HFFc6 (cell line): ENCODE measurements at regions not wholly inside any gene's neighbourhood (a gene's known extent, or its start where the extent isn't known, plus 50 kb on each side); places are given as distances from the start of the nearest gene placed in this dataset.

Experiments
- DNase-seq: peaks from one replicate; pipeline ENCODE4 v3.0.0-alpha.2; 2018
- H3K27ac Mint-ChIP-seq: 2 replicates; pipeline ENCODE4 v1.8.0; 2020; ENCODE audit warnings: mild to moderate bottlenecking, mixed read lengths
- H3K27me3 Mint-ChIP-seq: 2 replicates; pipeline ENCODE4 v1.8.0; 2021; ENCODE audit warnings: mild to moderate bottlenecking, moderate library complexity, mixed read lengths; ENCODE audit not compliant: insufficient read depth
- H3K36me3 Mint-ChIP-seq: 2 replicates; pipeline ENCODE4 v1.8.0; 2021; ENCODE audit warnings: low read depth, mixed read lengths
- H3K4me1 Mint-ChIP-seq: 2 replicates; pipeline ENCODE4 v1.8.0; 2020; ENCODE audit warnings: low read depth, mixed read lengths
- H3K4me3 Mint-ChIP-seq: 2 replicates; pipeline ENCODE4 v1.8.0; 2020; ENCODE audit warnings: mild to moderate bottlenecking, moderate library complexity, mixed read lengths
- H3K9me3 Mint-ChIP-seq: 2 replicates; pipeline ENCODE4 v1.8.0; 2020; ENCODE audit warnings: mild to moderate bottlenecking, mixed read lengths
- TF ChIP-seq, protein P1 (sequence below): fragments of 200-600 bp; sonication (generic); IDR thresholded peaks from 2 replicates; pipeline ENCODE4 v1.5.0; 2021; ENCODE audit warnings: antibody characterized with exemption, mild to moderate bottlenecking

DNA sequence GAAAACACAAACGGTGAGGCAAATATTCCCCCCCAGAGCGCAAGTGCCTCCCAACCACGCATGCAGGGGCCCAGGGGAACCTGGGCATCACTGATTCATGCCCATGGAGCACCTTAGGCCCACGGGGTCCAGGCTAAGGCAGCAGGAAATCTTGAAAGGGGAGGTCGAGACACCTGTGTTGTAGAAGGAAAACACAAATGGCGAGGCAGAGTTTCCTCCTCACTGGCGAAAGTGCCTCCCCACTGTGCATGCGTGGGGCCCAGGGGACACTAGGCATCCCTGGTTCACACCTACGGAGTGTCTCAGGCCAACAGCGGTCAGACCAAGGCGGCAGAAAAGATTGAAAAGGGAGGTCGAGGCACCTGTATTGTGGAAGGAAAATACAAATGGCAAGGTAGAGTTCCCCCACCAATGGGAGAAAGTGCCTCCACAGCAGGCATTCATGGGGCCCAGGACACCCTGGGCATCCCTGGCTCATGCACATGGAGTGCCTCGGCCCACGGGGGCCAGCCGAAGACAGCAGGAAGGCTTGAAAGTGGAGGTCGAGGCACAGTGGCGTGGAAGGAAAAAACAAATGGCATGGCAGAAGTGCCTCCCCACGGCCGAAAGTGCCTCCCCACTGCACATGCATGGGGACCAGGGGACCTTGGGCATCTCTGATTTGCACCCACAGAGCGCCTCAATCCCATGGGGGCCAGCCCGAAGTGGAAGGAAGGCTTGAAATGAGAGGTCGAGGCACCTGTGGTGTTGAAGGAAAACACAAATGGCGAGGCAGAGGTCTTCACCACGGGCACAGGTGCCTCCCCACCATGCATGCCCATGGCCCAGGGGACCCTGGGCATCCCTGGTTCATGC lies 368.8 kb downstream of the ALG10 start:
- peaks cover 2% of the 10 kb centered on the region; the same call in 1 of the 2 replicates for H3K27me3 Mint-ChIP-seq
- TF ChIP-seq, protein P1, sequence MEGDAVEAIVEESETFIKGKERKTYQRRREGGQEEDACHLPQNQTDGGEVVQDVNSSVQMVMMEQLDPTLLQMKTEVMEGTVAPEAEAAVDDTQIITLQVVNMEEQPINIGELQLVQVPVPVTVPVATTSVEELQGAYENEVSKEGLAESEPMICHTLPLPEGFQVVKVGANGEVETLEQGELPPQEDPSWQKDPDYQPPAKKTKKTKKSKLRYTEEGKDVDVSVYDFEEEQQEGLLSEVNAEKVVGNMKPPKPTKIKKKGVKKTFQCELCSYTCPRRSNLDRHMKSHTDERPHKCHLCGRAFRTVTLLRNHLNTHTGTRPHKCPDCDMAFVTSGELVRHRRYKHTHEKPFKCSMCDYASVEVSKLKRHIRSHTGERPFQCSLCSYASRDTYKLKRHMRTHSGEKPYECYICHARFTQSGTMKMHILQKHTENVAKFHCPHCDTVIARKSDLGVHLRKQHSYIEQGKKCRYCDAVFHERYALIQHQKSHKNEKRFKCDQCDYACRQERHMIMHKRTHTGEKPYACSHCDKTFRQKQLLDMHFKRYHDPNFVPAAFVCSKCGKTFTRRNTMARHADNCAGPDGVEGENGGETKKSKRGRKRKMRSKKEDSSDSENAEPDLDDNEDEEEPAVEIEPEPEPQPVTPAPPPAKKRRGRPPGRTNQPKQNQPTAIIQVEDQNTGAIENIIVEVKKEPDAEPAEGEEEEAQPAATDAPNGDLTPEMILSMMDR, result no peak
- no peaks in the 10 kb centered on the region for H3K36me3 Mint-ChIP-seq

DNA sequence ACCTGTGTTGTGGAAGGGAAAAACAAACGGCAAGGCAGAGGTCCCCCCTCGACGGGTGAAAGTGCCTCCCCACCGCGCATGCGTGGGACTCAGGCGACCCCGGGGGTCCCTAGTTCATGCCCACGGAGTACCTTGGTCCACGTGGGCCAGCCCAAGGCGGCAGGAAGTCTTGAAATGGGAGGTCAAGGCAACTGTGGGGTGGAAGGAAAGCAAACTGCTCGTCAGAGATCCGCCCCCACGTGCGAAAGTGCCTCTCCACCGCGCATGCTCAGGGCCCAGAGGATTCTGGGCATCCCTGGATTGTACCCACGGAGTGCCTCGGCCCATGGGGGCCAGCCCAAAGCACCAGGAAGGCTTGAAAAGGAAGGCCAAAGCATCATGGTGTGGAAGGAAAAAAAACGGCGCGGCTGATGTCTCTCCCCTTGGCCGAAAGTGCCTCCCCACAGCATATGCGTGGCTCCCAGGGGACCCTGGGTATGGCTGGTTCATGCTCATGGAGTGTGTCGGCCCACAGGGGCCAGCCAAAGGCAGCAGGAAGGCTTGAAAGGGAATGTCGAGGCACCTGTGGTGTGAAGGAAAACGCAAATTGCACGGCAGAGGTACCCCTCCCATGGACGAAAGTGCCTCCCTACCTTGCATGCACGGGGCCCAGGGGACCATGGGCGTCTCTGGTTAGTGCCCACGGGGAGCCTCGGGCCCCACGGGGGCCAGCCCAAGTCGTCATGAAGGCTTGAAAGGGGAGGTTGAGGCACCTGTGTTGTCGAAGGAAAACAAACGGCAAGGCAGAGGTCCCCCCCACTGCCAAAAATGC lies 369.7 kb downstream of the ALG10 start:
- TF ChIP-seq, protein P1, result no peak
- DNase-seq, result no peak
- H3K27me3 Mint-ChIP-seq, result peaks cover 2% of the 10 kb centered on the region; the same call in 1 of the 2 replicates
- no peak overlapping the region for H3K4me3 Mint-ChIP-seq
- no peak overlapping the region for H3K27ac Mint-ChIP-seq
- no peaks in the 10 kb centered on the region; the same call in 1 of the 2 replicates for H3K36me3 Mint-ChIP-seq
- H3K4me1 Mint-ChIP-seq, result no peaks in the 10 kb centered on the region
- peaks cover 52% of the 10 kb centered on the region for H3K9me3 Mint-ChIP-seq

More for the DNA sequence above, 368.8 kb downstream of the ALG10 start:
- Mint-ChIP-seq H3K9me3 (peaks cover 50% of the 10 kb centered on the region), H3K4me1 (no peaks in the 10 kb centered on the region), H3K4me3 (no peak overlapping the region), H3K27ac (no peak overlapping the region)
- no peak for DNase-seq

DNA sequence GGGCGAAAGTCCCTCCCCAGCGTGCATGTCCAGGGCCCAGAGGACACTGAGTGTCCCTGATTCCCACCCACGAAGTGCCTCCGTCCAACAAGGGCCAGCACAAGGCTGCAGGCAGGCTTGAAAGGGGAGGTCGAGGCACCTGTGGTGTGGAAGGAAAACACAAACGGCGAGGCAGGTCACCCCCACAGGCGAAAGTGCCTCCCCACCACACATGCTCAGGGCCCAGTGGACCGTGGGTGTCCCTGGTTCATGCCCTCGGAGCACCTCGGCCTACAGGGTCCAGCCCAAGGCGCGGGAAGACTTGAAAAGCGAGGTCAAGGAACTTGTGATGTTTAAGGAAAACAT lies 370.4 kb downstream of the ALG10 start:
- peaks cover 52% of the 10 kb centered on the region for H3K9me3 Mint-ChIP-seq
- DNase-seq, result no peak
- H3K36me3 Mint-ChIP-seq, result no peaks in the 10 kb centered on the region; the same call in 1 of the 2 replicates
- no peak overlapping the region for H3K27ac Mint-ChIP-seq
- TF ChIP-seq, protein P1, result no peak
- peaks cover 2% of the 10 kb centered on the region; the same call in 1 of the 2 replicates for H3K27me3 Mint-ChIP-seq
- H3K4me1 Mint-ChIP-seq, result no peaks in the 10 kb centered on the region
- no peak overlapping the region for H3K4me3 Mint-ChIP-seq

DNA sequence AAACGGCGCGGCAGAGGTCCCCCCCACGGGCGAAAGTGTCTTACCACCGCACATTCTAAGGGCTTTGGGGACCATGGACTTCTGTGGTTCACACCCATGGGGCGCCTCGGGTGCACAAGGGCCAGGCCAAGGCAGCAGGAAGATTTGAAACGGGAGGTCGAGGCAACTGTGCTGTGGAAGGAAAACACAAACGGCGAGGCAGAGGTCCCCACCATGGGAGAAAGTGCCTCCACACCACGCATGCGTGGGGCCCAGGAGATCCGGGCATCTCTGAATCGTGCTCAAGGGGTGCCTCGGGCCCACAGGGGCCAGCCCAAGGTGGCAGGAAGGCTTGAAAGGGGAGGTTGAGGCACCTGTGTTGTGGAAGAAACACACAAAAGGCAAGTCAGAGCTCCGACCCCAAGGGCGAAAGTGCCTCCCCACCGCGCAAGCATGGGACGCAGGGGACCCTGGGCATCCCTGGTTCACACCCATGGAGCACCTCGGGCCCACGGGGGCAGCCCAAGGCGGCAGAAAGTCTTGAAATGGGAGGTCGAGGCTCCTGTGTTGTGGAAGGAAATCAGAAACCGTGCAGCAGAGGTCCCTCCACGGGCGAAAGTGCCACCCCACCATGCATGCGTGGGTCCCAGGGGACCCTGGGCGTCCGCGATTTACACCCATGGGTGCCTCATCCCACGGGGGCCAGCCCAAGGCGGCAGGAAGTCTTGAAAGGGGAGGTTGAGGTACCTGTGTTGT lies 371.0 kb downstream of the ALG10 start:
- Mint-ChIP-seq H3K36me3 (no peaks in the 10 kb centered on the region; the same call in 1 of the 2 replicates), H3K9me3 (peaks cover 47% of the 10 kb centered on the region), H3K4me3 (no peak overlapping the region), H3K4me1 (no peaks in the 10 kb centered on the region), H3K27ac (no peak overlapping the region), H3K27me3 (no peaks in the 10 kb centered on the region; the same call in 1 of the 2 replicates)
- TF ChIP-seq, protein P1, result no peak
- DNase-seq, result no peak

DNA sequence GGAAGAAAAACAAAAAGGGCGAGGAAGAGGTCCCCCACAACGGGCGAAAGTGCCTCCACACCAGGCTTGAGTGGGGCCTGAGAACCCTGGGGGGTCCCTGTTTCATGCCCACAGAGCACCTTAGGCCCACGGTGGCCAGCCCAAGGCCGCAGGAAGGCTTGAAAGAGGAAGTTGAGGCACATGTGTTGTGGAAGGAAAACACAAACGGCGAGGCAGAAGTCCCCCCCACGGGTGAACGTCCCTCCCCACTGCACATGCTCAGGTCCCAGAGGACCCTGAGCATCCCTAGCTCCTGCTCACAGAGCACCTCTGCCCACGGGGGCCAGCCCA lies 371.5 kb downstream of the ALG10 start:
- Mint-ChIP-seq H3K9me3 (peaks cover 41% of the 10 kb centered on the region), H3K36me3 (no peaks in the 10 kb centered on the region; the same call in 1 of the 2 replicates), H3K4me1 (no peaks in the 10 kb centered on the region), H3K27ac (no peak overlapping the region), H3K4me3 (no peak overlapping the region), H3K27me3 (no peaks in the 10 kb centered on the region; the same call in 1 of the 2 replicates)
- DNase-seq, result no peak
- TF ChIP-seq, protein P1, result no peak
